Limb (tissue), 2 donors: ENCODE measurements at regions not wholly inside any gene's neighbourhood (a gene's known extent, or its start where the extent isn't known, plus 50 kb on each side); places are given as distances from the start of the nearest gene placed in this dataset.
A peak's percentile ranks its signal among the peaks of the same experiment; 100 is the strongest.

Experiments used
- DNase-seq, 2 donors: peaks; one replicate each; pipeline ENCODE4 v3.0.0-alpha.2; 2016; ENCODE audit errors: extremely low spot score in 2 of 2

- DNase-seq: no peak
Measured at GRCh38 chr11:123304828-123305466, 109.9 kb upstream of the CLMP start.

- no peak for DNase-seq
Measured at GRCh38 chr11:123303924-123304323, 108.9 kb upstream of the CLMP start.

- DNase-seq: no peak
Measured at GRCh38 chr11:123302751-123303195, 107.7 kb upstream of the CLMP start.

GRCh38 chr11:123301696-123302400, 106.8 kb upstream of the CLMP start:
- peak; percentile 54 to 87 for DNase-seq

- no peak for DNase-seq
Measured at GRCh38 chr11:123301013-123301591, 106.1 kb upstream of the CLMP start.

GRCh38 chr11:123299721-123300120, 104.7 kb upstream of the CLMP start:
- DNase-seq: no peak

GRCh38 chr11:123298488-123299447, 103.7 kb upstream of the CLMP start:
- no peak for DNase-seq

- no peak for DNase-seq
Measured at GRCh38 chr11:123292647-123293046, 97.6 kb upstream of the CLMP start.

- no peak for DNase-seq
Measured at GRCh38 chr11:123291201-123291869, 96.3 kb upstream of the CLMP start.

- no peak for DNase-seq
Measured at GRCh38 chr11:123286761-123287160, 91.7 kb upstream of the CLMP start.

GRCh38 chr11:123286255-123286654, 91.2 kb upstream of the CLMP start:
- DNase-seq: no peak

- no peak for DNase-seq
Measured at GRCh38 chr11:123284454-123284853, 89.4 kb upstream of the CLMP start.

GRCh38 chr11:123282597-123282996, 87.5 kb upstream of the CLMP start:
- DNase-seq: no peak

GRCh38 chr11:123273616-123274015, 78.6 kb upstream of the CLMP start:
- DNase-seq: no peak

- DNase-seq: no peak
Measured at GRCh38 chr11:123272565-123272964, 77.5 kb upstream of the CLMP start.

- no peak for DNase-seq
Measured at GRCh38 chr11:123268156-123268555, 73.1 kb upstream of the CLMP start.

- no peak for DNase-seq
Measured at GRCh38 chr11:123265951-123266350, 70.9 kb upstream of the CLMP start.

- no peak for DNase-seq
Measured at GRCh38 chr11:123264431-123264780, 69.4 kb upstream of the CLMP start.

GRCh38 chr11:123261345-123262106, 66.5 kb upstream of the CLMP start:
- peak; percentile 86 to 90 for DNase-seq

GRCh38 chr11:123260511-123261211, 65.6 kb upstream of the CLMP start:
- no peak for DNase-seq
